ENCODE measurements at regions not wholly inside any gene's neighbourhood (a gene's known extent, or its start where the extent isn't known, plus 50 kb on each side); places are given as distances from the start of the nearest gene placed in this dataset.
A peak's percentile ranks its signal among the peaks of the same experiment; 100 is the strongest.

DNA sequence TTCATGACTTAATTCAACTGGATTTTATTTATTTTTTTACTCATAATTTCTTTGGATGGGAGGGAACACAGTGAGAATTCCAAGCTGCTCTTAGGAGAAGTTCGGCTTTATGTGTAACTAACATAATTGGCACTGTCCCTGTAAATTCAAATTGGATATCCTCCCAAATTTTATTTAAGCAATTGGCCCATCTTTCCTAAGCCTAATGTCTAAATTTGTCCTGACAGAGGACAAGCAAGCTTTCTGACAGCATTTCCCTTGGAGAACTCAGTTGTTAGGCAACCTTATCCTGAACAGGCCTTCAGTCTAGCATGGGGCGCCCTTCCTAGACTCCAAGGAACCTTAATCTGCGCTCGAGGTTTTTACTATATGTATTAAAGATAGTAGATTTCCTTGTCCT lies 550.3 kb downstream of the NUF2 start:
- H3K9me2 ChIP-seq (ENCODE audit: insufficient read depth): no peaks in the 10 kb centered on the region
- no peaks in the 10 kb centered on the region for H4K20me1 ChIP-seq (ENCODE audit: insufficient read depth)
- H3K9me3 ChIP-seq (ENCODE audit: low read depth): no peaks in the 10 kb centered on the region
- H3K4me1 ChIP-seq (ENCODE audit: insufficient read depth): peaks cover 49% of the 10 kb centered on the region
- no peak overlapping the region for H3K4me2 ChIP-seq (ENCODE audit: unreplicated experiment)
- H3K79me2 ChIP-seq (ENCODE audit: insufficient read depth): no peaks in the 10 kb centered on the region
- no peak for TF ChIP-seq EZH2phosphoT487 (IDR thresholded peaks at IDR 0.05; ENCODE audit: insufficient read depth, low read depth)
- no peak for TF ChIP-seq EZH2 (IDR thresholded peaks at IDR 0.05; ENCODE audit: insufficient read depth, poor library complexity, severe bottlenecking)
- no peaks in the 10 kb centered on the region for H3K36me3 ChIP-seq (ENCODE audit: low read depth)
- H3F3A ChIP-seq (ENCODE audit: insufficient read depth): peaks cover 19% of the 10 kb centered on the region
- H3K4me3 ChIP-seq: no peak overlapping the region
- no peaks in the 10 kb centered on the region for H3K27me3 ChIP-seq (replicated peaks; ENCODE audit: insufficient read depth)
- in situ Hi-C loops (cut with MboI): loop anchor here (25.0 kb wide), 1 partner anchor 915 kb away; no protein-coding TSS in a partner anchor
- 29 to 39% methylated on average over 4 of the region's 4 CpGs for WGBS, 2 experiments (ENCODE audit: low coverage in 1 of 2, low lambda C conversion rate in 2 of 2, missing lambda C conversion rate in 2 of 2)
- DNase-seq: peak; percentile 25
- H3K27ac ChIP-seq: no peak overlapping the region
- no peak overlapping the region for H3K9ac ChIP-seq
- peak overlapping the region; percentile 5; the same call in 1 of the 2 replicates for H2AFZ ChIP-seq

DNA sequence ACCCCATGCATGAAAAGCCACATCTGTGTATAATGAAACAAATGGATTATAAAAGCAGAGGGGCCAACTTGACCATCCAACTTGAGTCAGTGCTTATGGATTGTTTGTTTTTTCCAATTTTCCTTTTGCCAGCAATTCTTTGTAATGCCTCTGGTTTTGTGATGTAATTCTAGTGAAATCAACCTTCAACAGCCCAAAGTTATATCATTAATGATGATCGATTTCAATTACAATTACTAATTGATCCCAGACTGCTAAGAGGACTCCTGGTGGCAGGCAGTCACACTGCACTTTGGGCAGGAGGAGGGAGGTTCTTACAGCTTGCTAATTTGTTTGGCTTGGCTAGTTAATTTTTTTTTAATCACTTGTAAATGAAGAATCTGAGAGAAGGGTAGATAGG lies 552.3 kb downstream of the NUF2 start:
- Histone ChIP-seq H3F3A (ENCODE audit: insufficient read depth) (peaks cover 23% of the 10 kb centered on the region), H3K27ac (no peak overlapping the region; the same call in 1 of the 2 replicates), H3K9ac (no peak overlapping the region), H3K9me3 (ENCODE audit: low read depth) (no peaks in the 10 kb centered on the region), H2AFZ (peak overlapping the region; percentile 85; the same call in 1 of the 2 replicates), H3K36me3 (ENCODE audit: low read depth) (no peaks in the 10 kb centered on the region), H3K27me3 (replicated peaks; ENCODE audit: insufficient read depth) (no peaks in the 10 kb centered on the region), H3K4me3 (no peak overlapping the region), H3K4me1 (ENCODE audit: insufficient read depth) (peaks cover 53% of the 10 kb centered on the region), H3K4me2 (ENCODE audit: unreplicated experiment) (no peak overlapping the region), H3K79me2 (ENCODE audit: insufficient read depth) (no peaks in the 10 kb centered on the region), H3K9me2 (ENCODE audit: insufficient read depth) (no peaks in the 10 kb centered on the region), H4K20me1 (ENCODE audit: insufficient read depth) (no peaks in the 10 kb centered on the region)
- DNase-seq: peak; percentile 13
- TF ChIP-seq EZH2 (IDR thresholded peaks at IDR 0.05; ENCODE audit: insufficient read depth, poor library complexity, severe bottlenecking): no peak
- no peak for TF ChIP-seq EZH2phosphoT487 (IDR thresholded peaks at IDR 0.05; ENCODE audit: insufficient read depth, low read depth)
- in situ Hi-C loops (cut with MboI): loop anchor here (25.0 kb wide), 1 partner anchor 913 kb away; no protein-coding TSS in a partner anchor
- 3 to 6% methylated on average over 1 of the region's 1 CpG for WGBS, 2 experiments (ENCODE audit: low coverage in 1 of 2, low lambda C conversion rate in 2 of 2, missing lambda C conversion rate in 2 of 2)

DNA sequence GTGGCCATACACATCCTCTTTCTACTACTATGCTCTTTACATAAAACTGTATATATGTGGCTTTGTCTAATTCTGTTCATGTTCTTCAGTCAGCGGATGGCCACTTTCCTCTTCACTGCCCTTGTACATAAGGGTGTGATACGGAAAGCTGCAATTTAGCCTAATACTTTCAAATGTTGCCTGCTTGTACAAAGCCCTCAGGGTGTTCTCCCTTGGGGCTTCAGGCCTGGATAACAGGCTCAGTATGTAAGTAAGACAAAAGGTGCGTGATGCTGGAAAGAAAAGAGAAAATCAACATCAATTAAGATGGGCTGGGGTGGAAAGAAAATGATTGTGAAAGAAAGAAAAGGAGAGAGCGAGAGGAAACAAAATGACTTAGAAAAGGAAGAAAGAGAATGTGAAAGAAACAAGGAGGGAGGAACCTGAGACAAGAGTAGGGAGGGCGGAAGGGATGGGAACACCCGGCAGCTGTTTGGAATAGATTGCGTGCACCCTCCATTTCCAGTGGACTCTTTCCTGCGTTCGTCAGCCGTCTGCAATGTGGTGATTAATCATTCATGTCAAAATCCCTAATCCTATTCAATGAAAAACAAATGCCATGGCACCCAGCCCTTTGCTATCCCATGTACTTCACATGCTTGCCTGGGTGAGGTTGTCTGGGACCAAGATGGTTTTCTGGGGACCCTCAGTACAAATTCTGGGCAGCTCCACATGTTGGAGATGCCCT lies 553.6 kb downstream of the NUF2 start:
- H3K4me3 ChIP-seq: peak overlapping the region; percentile 63
- in situ Hi-C loops (cut with MboI): no loop called here
- H3K27ac ChIP-seq: peak overlapping the region; percentile 99

DNA sequence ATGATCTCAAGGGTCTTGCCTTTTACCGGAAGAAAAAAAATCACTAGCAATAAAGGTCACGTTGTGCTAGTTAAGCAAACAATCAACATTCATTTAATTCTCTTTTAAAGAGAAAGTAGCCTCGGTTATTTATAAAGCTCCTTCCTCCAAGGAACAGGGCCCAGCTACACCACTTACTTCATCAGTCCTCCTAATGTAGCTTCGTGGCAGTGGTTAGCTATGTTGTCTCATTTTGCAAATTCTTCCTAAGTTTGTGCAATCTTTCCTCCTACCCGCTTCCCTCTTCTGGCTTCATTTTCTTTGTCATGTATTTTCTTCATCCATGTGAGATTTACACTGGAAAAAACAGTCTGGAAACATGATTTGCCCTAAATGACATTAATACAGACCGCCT lies 554.2 kb downstream of the NUF2 start:
- peaks cover 45% of the 10 kb centered on the region for H3K4me1 ChIP-seq (ENCODE audit: insufficient read depth)
- TF ChIP-seq EZH2 (IDR thresholded peaks at IDR 0.05; ENCODE audit: insufficient read depth, poor library complexity, severe bottlenecking) (no peak), EZH2phosphoT487 (IDR thresholded peaks at IDR 0.05; ENCODE audit: insufficient read depth, low read depth) (no peak)
- peak overlapping the region; percentile 85 for H2AFZ ChIP-seq
- 2 to 3% methylated on average over 6 of the region's 6 CpGs for WGBS, 2 experiments (ENCODE audit: low coverage in 1 of 2, low lambda C conversion rate in 2 of 2, missing lambda C conversion rate in 2 of 2)
- H3K4me3 ChIP-seq: peak overlapping the region; percentile 63
- in situ Hi-C loops (cut with MboI): no loop called here
- H4K20me1 ChIP-seq (ENCODE audit: insufficient read depth): no peaks in the 10 kb centered on the region
- no peaks in the 10 kb centered on the region for H3K36me3 ChIP-seq (ENCODE audit: low read depth)
- peak; percentile 92 for DNase-seq
- H3K9me3 ChIP-seq (ENCODE audit: low read depth): no peaks in the 10 kb centered on the region
- H3K27me3 ChIP-seq (replicated peaks; ENCODE audit: insufficient read depth): no peaks in the 10 kb centered on the region
- H3K4me2 ChIP-seq (ENCODE audit: unreplicated experiment): peak overlapping the region; percentile 79
- H3K9ac ChIP-seq: peak overlapping the region; percentile 83
- H3F3A ChIP-seq (ENCODE audit: insufficient read depth): peaks cover 23% of the 10 kb centered on the region
- no peaks in the 10 kb centered on the region for H3K9me2 ChIP-seq (ENCODE audit: insufficient read depth)
- H3K79me2 ChIP-seq (ENCODE audit: insufficient read depth): no peaks in the 10 kb centered on the region
- peak overlapping the region; percentile 99 for H3K27ac ChIP-seq

More for the DNA sequence above, 553.6 kb downstream of the NUF2 start:
- DNase-seq: peak; percentile 92
- peak overlapping the region; percentile 79 for H3K4me2 ChIP-seq (ENCODE audit: unreplicated experiment)
- no peak for TF ChIP-seq EZH2 (IDR thresholded peaks at IDR 0.05; ENCODE audit: insufficient read depth, poor library complexity, severe bottlenecking)
- no peak for TF ChIP-seq EZH2phosphoT487 (IDR thresholded peaks at IDR 0.05; ENCODE audit: insufficient read depth, low read depth)
- H3K79me2 ChIP-seq (ENCODE audit: insufficient read depth): no peaks in the 10 kb centered on the region
- H3F3A ChIP-seq (ENCODE audit: insufficient read depth): peaks cover 23% of the 10 kb centered on the region
- no peaks in the 10 kb centered on the region for H4K20me1 ChIP-seq (ENCODE audit: insufficient read depth)
- peak overlapping the region; percentile 83 for H3K9ac ChIP-seq
- H3K4me1 ChIP-seq (ENCODE audit: insufficient read depth): peaks cover 51% of the 10 kb centered on the region
- no peaks in the 10 kb centered on the region for H3K36me3 ChIP-seq (ENCODE audit: low read depth)
- H3K9me3 ChIP-seq (ENCODE audit: low read depth): no peaks in the 10 kb centered on the region
- H3K27me3 ChIP-seq (replicated peaks; ENCODE audit: insufficient read depth): no peaks in the 10 kb centered on the region
- no peaks in the 10 kb centered on the region for H3K9me2 ChIP-seq (ENCODE audit: insufficient read depth)
- peak overlapping the region; percentile 85 for H2AFZ ChIP-seq
- 10 to 11% methylated on average over 10 of the region's 10 CpGs for WGBS, 2 experiments (ENCODE audit: low coverage in 1 of 2, low lambda C conversion rate in 2 of 2, missing lambda C conversion rate in 2 of 2)
